GM21390 (cell line): ENCODE measurements at regions not wholly inside any gene's neighbourhood (a gene's known extent, or its start where the extent isn't known, plus 50 kb on each side); places are given as distances from the start of the nearest gene placed in this dataset.
A peak's percentile ranks its signal among the peaks of the same experiment; 100 is the strongest.

Experiments used
- ATAC-seq: cut with Tn5 transposase; IDR thresholded peaks from one replicate; pipeline ENCODE4 v1.9.1; 2021; ENCODE audit not compliant: unreplicated experiment

DNA sequence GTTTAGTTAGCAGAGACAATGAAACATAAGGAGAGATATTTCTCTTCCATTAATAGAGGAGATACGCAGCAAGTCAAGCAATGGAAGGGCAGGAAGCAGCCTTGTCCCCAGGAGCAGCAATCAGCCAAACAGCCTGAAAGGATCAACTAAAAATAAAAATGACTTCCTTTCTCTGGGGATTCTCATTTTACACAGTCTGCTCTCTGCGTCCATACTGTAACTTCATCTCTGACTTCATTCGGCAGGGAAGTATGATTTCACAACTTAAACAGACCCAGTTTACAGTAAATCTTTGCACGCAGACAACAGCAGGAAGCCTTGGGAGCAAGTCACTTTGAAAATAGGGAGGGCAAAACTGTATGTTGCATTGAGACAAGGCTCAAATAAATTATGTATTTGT lies 826.7 kb downstream of the DIAPH3 start:
- no peak for ATAC-seq

GRCh38 chr13:59340151-59340550 lies 823.6 kb downstream of the DIAPH3 start:
- ATAC-seq = no peak

DNA sequence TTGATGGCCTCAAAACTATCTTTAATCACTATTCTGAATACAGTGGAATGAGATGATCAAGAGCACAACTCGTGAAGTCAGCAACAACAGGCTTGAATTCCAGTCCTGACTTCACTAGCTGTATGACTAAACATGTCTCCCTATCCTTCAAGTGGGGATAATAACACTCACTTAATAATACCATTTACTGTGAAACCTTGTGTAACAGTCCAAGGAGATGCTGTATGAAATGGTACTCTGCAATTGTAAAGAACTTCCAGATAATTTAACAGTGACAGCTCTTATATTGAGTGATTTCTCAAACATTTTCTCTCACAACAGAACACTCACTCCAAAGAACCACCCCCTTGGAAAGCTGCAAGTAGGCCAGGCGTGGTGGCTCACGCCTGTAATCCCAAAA lies 823.1 kb downstream of the DIAPH3 start:
- ATAC-seq = no peak

DNA sequence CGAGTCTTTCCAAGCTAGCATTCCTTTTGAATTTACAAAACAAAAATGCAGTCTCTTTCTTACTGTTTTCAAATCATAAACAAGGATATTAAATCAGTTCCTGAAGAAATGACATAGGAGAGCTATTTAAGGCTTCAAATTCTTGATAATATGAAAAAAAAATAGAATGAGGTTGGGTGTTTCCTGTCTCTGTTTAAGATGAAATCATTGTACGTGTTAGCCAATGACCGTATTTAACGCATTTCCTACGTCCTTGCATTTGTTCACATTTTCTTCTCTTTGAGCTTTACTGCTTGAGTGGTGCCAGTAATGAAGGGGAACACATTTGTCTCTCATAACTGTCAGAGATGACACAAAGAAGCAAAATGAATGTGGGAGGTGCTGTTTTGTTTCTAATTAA lies 821.3 kb downstream of the DIAPH3 start:
- ATAC-seq = no peak

DNA sequence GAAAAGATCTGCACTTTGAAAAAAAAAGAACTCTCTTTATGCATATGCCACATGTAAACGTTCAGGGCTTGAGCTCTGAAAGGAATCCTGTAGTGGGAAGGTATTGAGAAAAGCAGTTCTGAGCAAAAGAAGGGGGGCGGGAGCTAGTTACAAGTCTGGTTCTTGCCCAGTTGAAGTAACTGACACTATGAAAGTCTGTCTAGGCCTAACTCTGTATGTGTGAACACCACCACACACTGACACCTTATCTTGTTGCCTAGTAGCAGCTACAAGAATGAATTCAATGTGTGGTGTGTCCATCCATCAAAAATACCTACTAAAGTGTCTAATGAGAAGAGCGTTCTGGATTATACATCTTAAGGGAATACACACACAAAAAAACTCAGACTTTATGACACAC lies 820.6 kb downstream of the DIAPH3 start:
- ATAC-seq = no peak

- no peak for ATAC-seq
Observed at GRCh38 chr13:59343993-59344822, 819.5 kb downstream of the DIAPH3 start.

DNA sequence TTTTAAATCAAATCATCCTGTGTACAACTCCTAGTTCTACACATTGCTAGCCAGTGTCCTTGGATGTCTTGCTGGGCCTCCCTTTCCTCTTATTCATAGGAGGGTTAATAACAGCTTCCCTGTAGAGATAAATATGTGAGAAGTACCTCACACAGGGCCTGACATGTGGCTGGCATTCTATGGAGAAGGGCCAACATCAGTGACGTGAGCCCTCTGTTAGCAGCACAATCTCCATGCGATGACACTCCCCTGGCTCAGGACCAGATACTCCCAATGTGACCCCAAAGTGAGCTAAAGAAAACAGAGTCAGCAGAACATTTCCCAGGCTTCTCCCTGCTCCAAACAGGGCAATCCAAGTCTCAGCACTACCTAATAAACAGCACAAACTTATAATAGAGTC lies 818.4 kb downstream of the DIAPH3 start:
- ATAC-seq = no peak

- ATAC-seq = no peak
Observed at GRCh38 chr13:59346999-59347723, 816.6 kb downstream of the DIAPH3 start.

DNA sequence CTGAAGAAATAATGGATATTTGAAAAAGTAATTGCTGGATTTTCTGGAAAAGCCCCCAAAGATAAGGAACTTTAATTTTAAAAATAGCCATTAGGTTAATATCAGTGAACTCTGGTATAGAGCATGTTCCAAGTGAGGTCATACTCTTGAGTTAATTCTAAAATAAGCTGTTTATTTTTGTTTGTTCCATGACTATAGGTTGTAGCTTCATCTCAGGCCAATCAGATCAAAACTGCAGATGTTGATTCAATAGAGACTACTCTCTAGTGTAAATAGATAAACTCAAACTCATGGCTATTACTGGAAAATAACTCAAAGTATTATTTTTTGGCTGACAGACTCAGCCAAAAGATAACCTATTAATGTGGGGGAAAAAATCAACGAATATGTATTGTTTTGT lies 815.1 kb downstream of the DIAPH3 start:
- no peak for ATAC-seq

- no peak for ATAC-seq
Observed at GRCh38 chr13:59352600-59352999, 811.1 kb downstream of the DIAPH3 start.

DNA sequence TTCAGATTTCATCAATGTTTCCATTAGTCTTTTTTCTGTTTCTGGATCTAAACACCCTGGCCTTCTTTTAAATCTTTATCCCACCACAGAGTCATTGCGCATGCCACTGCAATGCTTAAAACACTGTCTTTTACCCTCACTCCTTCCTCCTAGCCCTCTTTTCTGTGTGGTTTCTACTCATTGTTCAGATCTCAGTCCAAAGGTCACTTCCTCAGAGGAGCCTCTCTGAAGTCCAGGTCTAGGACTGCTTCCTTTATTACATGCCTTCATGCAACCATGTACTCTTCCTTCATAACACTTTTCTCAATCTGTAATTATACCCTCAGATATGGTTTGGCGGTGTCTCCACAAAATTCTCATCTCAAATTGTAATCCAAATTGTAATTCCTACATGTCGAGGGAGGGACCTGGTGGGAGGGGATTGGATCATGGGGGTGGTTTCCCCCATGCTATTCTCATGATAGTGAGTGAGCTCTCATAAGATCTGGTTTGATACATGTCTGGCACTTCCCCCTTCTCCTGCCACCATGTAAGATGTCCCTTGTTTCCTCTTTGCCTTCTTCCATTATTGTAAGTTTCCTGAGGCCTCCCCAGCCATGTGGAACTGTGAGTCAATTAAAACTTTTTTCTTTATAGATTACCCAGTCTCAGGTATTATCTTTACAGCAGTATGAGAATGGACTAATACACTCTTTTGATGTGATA lies 808.9 kb downstream of the DIAPH3 start:
- ATAC-seq = no peak

GRCh38 chr13:59356607-59357006 lies 807.1 kb downstream of the DIAPH3 start:
- no peak for ATAC-seq

- ATAC-seq = no peak
Observed at GRCh38 chr13:59358014-59358413, 805.7 kb downstream of the DIAPH3 start.

DNA sequence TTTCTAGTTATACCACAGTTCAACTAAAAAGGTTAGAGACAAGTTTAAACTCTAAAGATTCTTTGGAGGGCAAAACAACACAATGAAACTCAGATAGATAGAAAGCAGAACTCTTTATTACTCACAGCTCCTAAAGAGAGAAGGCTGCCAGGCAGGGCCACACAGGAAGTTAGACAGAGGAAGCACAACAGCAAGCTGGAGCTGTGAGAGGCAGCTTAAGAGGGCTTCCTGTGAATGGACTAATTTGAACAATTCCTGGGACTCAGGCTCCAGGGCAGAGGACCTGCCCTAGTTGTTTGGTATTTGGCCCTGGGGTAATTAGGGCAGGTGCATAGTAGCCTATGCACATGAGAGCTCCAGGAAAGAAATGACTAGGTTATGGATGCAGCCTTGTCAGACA lies 803.6 kb downstream of the DIAPH3 start:
- ATAC-seq = peak; percentile 64

GRCh38 chr13:59360916-59361315 lies 802.8 kb downstream of the DIAPH3 start:
- ATAC-seq = no peak

DNA sequence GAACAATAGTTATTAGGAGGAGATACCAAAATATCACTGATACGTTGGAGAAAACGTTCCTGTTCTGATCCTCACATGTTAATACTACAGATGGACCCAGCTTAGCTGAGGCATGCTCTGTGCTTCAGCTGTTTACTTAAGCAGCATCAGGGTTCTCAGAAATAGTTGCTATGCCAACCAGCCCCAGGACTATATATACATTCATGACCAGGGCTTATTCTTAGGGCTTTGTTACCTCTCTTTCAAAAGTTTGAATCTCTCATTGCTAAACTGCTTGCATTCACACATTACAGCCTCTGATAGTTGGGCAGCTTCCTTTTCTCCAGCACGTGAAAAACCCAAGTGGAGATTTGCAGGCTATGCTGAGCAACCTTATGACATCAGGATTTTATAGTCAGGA lies 800.4 kb downstream of the DIAPH3 start:
- no peak for ATAC-seq

- no peak for ATAC-seq
Observed at GRCh38 chr13:59363947-59364346, 799.8 kb downstream of the DIAPH3 start.

GRCh38 chr13:59364641-59365085 lies 799.1 kb downstream of the DIAPH3 start:
- no peak for ATAC-seq

DNA sequence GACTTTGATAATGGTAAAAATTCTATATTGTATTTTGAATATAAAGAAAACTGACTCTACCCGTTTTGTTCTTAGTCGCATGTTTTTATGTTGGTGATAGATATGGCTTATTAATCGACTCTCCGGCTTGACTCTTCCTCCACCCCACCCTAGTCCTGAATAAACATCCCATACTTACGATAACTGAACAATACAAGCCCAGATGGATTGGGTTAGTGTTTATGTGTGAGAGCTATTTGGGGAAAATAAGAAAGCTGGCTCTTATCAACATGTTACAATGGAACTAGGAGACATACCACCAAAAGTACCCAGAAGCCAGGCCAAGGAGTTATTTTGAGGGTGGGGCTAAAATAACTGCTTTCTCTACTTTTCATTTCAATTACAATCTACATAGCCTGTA lies 796.3 kb downstream of the DIAPH3 start:
- no peak for ATAC-seq

DNA sequence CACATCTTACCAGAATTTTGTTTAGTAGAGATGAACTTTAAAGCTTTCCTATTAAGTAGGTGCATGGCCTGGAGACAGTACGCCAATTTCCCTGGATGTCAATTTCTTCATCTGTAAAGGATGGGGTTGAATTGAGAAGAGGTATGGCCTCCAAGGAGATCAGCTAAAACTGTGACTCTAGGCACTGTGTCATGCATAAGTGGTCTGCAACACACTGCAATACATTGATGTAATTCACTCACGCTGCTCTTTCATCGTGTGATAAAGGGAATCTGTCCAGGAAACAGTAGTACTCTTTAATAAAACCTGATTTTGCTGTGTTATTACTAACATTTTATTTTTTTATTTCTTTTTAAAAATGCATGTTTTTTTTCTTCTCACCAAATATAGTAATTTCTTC lies 795.8 kb downstream of the DIAPH3 start:
- ATAC-seq = no peak

DNA sequence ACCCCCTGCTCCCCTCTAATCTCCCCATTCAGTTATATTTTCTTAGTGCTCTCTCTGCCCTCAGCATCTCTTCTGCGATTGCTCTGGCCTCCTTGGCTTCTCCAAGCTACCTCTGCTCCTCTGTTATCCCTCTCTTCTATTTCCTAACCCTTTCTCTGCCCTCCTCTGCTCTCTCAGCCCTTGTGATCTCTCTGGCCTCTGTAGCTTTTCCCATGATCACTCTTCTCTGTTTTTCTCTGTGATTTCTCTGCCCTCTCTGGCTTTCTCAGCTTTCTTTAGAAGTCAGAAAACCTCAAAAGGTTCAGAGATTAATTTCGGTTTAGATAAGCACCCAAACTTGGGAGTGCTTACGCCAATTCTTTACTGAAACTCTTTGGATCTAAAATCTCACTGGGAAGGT lies 795.0 kb downstream of the DIAPH3 start:
- no peak for ATAC-seq

- ATAC-seq = no peak
Observed at GRCh38 chr13:59371229-59371628, 792.5 kb downstream of the DIAPH3 start.
